ENCODE measurements at regions not wholly inside any gene's neighbourhood (a gene's known extent, or its start where the extent isn't known, plus 50 kb on each side); places are given as distances from the start of the nearest gene placed in this dataset.
"Not testable (repeated sequence)": the region's sequence is repeated elsewhere in the genome, so short reads cannot be mapped to it uniquely, and the experiment has no call there.

DNA sequence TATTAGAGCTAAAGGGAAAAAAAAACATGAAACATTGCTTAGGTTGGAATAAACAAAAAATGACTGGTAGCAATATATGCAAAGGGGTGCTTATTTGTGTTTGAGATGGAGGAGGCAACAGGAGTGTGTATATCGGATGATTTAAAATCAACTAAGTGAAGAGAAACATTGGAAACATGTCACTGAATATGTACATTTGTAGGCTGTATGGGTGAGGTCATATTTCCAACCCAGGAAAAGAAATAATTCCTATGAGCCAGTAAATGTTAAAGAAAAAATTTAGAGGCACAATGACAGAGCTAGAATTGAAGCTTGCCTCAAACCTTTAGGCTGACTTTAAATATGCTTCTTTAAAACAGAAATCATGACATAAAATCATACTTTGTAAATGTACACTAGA is 709.0 kb upstream of the SEMA3D start:
- H3K9me3 ChIP-seq (ENCODE audit: control insufficient read depth in 5 of 5, low read length in 5 of 5) = no peaks in the 10 kb centered on the region
- H3K27ac ChIP-seq (ENCODE audit: low read depth, low read length) = no peak overlapping the region
- H3K36me3 ChIP-seq (ENCODE audit: control insufficient read depth in 5 of 5, insufficient read depth in 5 of 5, low read length in 5 of 5) = no peaks in the 10 kb centered on the region
- no peak overlapping the region for H3K4me3 ChIP-seq (ENCODE audit: low read depth in 1 of 5, low read length in 5 of 5)
- peaks cover 0 to 4% (median 0%) of the 10 kb centered on the region in 5 donors for H3K4me1 ChIP-seq (ENCODE audit: control insufficient read depth in 5 of 5, insufficient read depth in 5 of 5, low read length in 5 of 5)
- no peak overlapping the region for H3K9ac ChIP-seq (ENCODE audit: low read length in 5 of 5)
- H3K27me3 ChIP-seq (ENCODE audit: control insufficient read depth in 5 of 5, insufficient read depth in 4 of 5, low read length in 5 of 5) = no peaks in the 10 kb centered on the region

DNA sequence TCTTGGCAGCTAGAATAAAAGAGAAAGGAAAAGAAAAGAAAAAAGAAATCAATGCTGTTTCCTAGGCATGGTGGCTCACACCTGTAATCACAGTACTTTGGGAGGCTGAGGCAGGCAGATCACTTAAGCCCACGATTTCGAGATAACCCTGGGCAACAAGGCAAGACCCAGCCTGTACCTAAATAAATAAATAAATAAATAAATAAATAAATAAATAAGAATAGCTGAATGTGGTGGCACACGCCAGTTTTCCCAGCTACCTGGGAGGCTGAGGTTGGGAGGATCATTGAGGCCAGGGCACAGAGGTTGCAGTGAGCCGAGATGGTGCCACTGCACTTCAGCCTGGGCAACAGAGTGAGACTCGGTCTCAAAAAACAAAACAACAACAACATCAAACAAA is 705.0 kb upstream of the SEMA3D start:
- not testable (repeated sequence) for H3K4me3 ChIP-seq (ENCODE audit: low read depth in 1 of 5, low read length in 5 of 5); H3K4me1 ChIP-seq (ENCODE audit: control insufficient read depth in 5 of 5, insufficient read depth in 5 of 5, low read length in 5 of 5); H3K27ac ChIP-seq (ENCODE audit: low read depth, low read length); H3K9ac ChIP-seq (ENCODE audit: low read length in 5 of 5); H3K36me3 ChIP-seq (ENCODE audit: control insufficient read depth in 5 of 5, insufficient read depth in 5 of 5, low read length in 5 of 5); H3K9me3 ChIP-seq (ENCODE audit: control insufficient read depth in 5 of 5, low read length in 5 of 5); H3K27me3 ChIP-seq (ENCODE audit: control insufficient read depth in 5 of 5, insufficient read depth in 4 of 5, low read length in 5 of 5)

DNA sequence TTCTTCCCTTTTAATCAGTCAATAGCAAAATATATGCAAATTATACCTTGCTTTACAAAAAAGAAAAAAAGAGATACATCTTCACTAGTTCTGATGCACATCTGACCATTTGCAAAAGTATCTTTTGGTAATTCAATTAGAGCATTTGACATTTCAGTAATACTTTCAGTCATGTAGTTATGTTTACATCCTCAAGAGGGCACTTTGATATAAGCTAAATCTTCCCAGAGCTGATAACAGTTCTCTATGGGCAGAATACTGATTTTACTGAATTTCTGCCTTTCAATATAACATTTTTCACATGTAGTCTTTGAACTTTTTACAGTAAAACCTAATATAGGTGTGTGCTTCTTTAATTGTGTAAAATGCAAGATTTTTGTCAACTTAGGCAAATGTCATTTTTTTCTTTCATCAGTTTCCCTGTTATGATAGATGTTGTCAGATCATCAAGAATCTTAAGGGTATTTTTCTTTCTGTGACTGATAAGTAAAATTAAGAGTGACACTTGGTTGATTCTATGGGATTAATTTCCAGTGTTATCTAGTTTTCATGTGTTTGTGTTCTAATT is 703.5 kb upstream of the SEMA3D start:
- no peaks in the 10 kb centered on the region for H3K9me3 ChIP-seq (ENCODE audit: control insufficient read depth in 5 of 5, low read length in 5 of 5)
- H3K36me3 ChIP-seq (ENCODE audit: control insufficient read depth in 5 of 5, insufficient read depth in 5 of 5, low read length in 5 of 5) = no peaks in the 10 kb centered on the region
- H3K4me3 ChIP-seq (ENCODE audit: low read depth in 1 of 5, low read length in 5 of 5) = no peak overlapping the region
- no peaks in the 10 kb centered on the region for H3K27me3 ChIP-seq (ENCODE audit: control insufficient read depth in 5 of 5, insufficient read depth in 4 of 5, low read length in 5 of 5)
- H3K4me1 ChIP-seq (ENCODE audit: control insufficient read depth in 5 of 5, insufficient read depth in 5 of 5, low read length in 5 of 5) = peaks cover 0 to 6% (median 0%) of the 10 kb centered on the region in 5 donors
- no peak overlapping the region for H3K27ac ChIP-seq (ENCODE audit: low read depth, low read length)
- H3K9ac ChIP-seq (ENCODE audit: low read length in 5 of 5) = no peak overlapping the region

DNA sequence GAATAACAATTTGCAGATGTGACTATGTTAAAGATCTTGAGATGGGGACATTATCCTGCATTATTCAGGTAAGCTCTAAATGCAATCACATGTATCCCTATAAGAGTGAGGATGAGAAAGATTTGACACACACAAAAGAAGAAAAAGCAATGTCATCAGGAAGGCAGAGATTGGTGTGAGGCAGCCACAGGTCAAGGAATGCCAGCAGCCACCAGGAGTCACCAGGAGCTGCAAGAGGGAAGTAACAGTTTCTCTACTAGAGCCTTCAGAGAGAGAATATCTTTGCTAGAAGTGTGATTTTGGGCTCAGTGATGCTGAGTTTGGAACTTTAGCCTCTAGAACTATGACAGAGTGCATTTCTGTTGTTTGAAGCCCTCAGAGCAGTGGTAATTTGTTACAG is 700.3 kb upstream of the SEMA3D start:
- H3K27me3 ChIP-seq (ENCODE audit: control insufficient read depth in 5 of 5, insufficient read depth in 4 of 5, low read length in 5 of 5) = no peaks in the 10 kb centered on the region
- H3K9me3 ChIP-seq (ENCODE audit: control insufficient read depth in 5 of 5, low read length in 5 of 5) = no peaks in the 10 kb centered on the region
- H3K4me3 ChIP-seq (ENCODE audit: low read depth in 1 of 5, low read length in 5 of 5) = no peak overlapping the region
- H3K27ac ChIP-seq (ENCODE audit: low read depth, low read length) = no peak overlapping the region
- no peaks in the 10 kb centered on the region for H3K36me3 ChIP-seq (ENCODE audit: control insufficient read depth in 5 of 5, insufficient read depth in 5 of 5, low read length in 5 of 5)
- no peak overlapping the region for H3K9ac ChIP-seq (ENCODE audit: low read length in 5 of 5)
- H3K4me1 ChIP-seq (ENCODE audit: control insufficient read depth in 5 of 5, insufficient read depth in 5 of 5, low read length in 5 of 5) = peaks cover 0 to 6% (median 0%) of the 10 kb centered on the region in 5 donors

DNA sequence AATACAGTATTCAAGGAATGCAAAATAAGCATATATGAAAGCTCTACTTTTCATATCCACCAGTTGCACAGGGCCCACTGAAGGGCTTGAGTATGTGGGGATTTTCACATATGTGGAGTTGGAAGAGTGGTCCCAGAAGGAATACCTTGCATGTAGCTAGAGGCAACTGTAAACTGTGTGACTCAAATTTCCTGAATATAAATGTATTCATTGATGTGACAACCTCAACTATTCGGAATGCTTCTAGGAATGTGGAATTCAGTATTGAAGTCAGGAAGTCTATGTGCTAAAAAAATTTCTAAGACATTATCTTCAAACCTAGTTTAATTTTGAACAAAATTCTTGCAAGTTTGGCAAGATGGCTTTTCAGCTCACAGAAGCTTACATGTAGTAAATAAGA is 695.5 kb upstream of the SEMA3D start:
- H3K9ac ChIP-seq (ENCODE audit: low read length in 5 of 5) = no peak overlapping the region
- H3K27me3 ChIP-seq (ENCODE audit: control insufficient read depth in 5 of 5, insufficient read depth in 4 of 5, low read length in 5 of 5) = no peaks in the 10 kb centered on the region
- H3K27ac ChIP-seq (ENCODE audit: low read depth, low read length) = no peak overlapping the region
- H3K36me3 ChIP-seq (ENCODE audit: control insufficient read depth in 5 of 5, insufficient read depth in 5 of 5, low read length in 5 of 5) = no peaks in the 10 kb centered on the region
- H3K4me1 ChIP-seq (ENCODE audit: control insufficient read depth in 5 of 5, insufficient read depth in 5 of 5, low read length in 5 of 5) = no peaks in the 10 kb centered on the region
- H3K9me3 ChIP-seq (ENCODE audit: control insufficient read depth in 5 of 5, low read length in 5 of 5) = no peaks in the 10 kb centered on the region
- H3K4me3 ChIP-seq (ENCODE audit: low read depth in 1 of 5, low read length in 5 of 5) = no peak overlapping the region

DNA sequence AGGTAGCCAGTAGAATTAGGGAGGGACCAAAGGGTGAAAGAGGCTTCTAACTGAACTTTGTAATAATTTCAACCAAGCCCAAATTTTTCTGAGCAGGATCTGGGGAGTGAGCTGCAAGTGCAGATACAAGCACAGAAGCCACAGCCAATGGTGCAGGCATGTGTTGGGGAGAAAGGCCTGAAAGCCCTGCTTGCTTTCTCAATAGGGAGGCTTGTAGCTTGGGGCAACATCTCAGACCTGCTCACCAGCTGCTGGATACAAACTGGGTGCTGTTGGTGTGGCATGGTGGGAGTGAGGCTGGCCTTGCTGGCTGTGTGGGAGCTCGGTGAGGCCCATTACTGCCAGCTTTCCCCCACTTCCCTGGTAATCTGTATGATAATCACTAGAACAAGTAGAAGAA is 688.5 kb upstream of the SEMA3D start:
- Histone ChIP-seq H3K4me1 (ENCODE audit: control insufficient read depth in 5 of 5, insufficient read depth in 5 of 5, low read length in 5 of 5) (no peaks in the 10 kb centered on the region), H3K27ac (ENCODE audit: low read depth, low read length) (no peak overlapping the region), H3K9me3 (ENCODE audit: control insufficient read depth in 5 of 5, low read length in 5 of 5) (peaks cover 0 to 2% (median 0%) of the 10 kb centered on the region in 5 donors), H3K27me3 (ENCODE audit: control insufficient read depth in 5 of 5, insufficient read depth in 4 of 5, low read length in 5 of 5) (no peaks in the 10 kb centered on the region), H3K9ac (ENCODE audit: low read length in 5 of 5) (no peak overlapping the region), H3K36me3 (ENCODE audit: control insufficient read depth in 5 of 5, insufficient read depth in 5 of 5, low read length in 5 of 5) (no peaks in the 10 kb centered on the region), H3K4me3 (ENCODE audit: low read depth in 1 of 5, low read length in 5 of 5) (no peak overlapping the region)

DNA sequence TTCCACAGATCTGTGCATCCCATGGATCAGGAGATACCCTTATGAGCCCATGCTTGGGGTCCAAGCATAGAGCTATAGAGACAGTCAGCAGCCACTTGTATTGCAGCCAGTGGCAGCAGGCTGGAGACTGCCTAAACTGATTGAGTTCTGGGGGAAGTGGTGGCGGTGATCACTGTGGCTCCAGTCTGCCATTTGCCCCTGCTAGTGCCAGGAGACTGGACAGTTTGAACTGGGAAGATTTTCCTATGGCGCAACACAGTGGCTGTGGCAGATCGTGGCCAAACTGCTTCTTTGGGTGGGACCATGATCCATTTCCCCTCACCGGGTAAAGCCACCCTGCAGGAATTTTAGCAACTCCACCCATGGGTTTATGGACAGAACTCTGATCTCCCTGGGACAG is 679.7 kb upstream of the SEMA3D start:
- no peaks in the 10 kb centered on the region for H3K27me3 ChIP-seq (ENCODE audit: control insufficient read depth in 5 of 5, insufficient read depth in 4 of 5, low read length in 5 of 5)
- no peaks in the 10 kb centered on the region for H3K36me3 ChIP-seq (ENCODE audit: control insufficient read depth in 5 of 5, insufficient read depth in 5 of 5, low read length in 5 of 5)
- H3K4me3 ChIP-seq (ENCODE audit: low read depth in 1 of 5, low read length in 5 of 5) = no peak overlapping the region
- H3K9ac ChIP-seq (ENCODE audit: low read length in 5 of 5) = no peak overlapping the region
- no peak overlapping the region for H3K27ac ChIP-seq (ENCODE audit: low read depth, low read length)
- H3K4me1 ChIP-seq (ENCODE audit: control insufficient read depth in 5 of 5, insufficient read depth in 5 of 5, low read length in 5 of 5) = no peaks in the 10 kb centered on the region
- H3K9me3 ChIP-seq (ENCODE audit: control insufficient read depth in 5 of 5, low read length in 5 of 5) = peaks cover 0 to 4% (median 0%) of the 10 kb centered on the region in 5 donors

DNA sequence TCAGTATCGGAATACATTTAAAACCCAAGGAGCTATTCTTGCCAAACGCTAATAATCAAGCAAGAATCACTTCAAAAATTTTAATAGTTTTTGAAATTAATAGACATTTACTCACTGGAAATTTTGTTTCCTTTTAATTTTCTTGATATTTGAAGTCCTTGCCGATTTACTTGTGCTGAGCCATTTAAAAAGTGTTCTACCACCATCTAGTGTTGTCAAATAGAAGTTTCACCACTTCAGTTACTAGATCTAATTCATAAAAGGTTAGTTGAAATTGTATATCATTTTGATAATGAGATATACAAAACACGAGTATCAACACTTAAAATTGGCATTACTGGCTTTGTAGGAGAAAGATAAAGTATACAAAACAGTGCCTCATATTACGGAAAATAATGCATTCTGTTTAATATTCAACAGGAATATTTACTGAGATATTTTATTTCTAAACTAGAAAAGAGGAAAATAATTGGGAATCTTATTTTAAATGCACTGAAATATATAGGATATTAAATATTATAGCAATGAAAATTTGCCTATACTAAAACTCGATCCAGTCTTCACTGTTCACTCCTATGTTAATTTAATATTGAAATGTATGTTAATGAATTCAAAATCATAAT is 664.8 kb upstream of the SEMA3D start:
- H3K9ac ChIP-seq (ENCODE audit: low read length in 5 of 5) = no peak overlapping the region
- no peaks in the 10 kb centered on the region for H3K9me3 ChIP-seq (ENCODE audit: control insufficient read depth in 5 of 5, low read length in 5 of 5)
- H3K4me1 ChIP-seq (ENCODE audit: control insufficient read depth in 5 of 5, insufficient read depth in 5 of 5, low read length in 5 of 5) = no peaks in the 10 kb centered on the region
- H3K4me3 ChIP-seq (ENCODE audit: low read depth in 1 of 5, low read length in 5 of 5) = no peak overlapping the region
- no peaks in the 10 kb centered on the region for H3K36me3 ChIP-seq (ENCODE audit: control insufficient read depth in 5 of 5, insufficient read depth in 5 of 5, low read length in 5 of 5)
- no peak overlapping the region for H3K27ac ChIP-seq (ENCODE audit: low read depth, low read length)
- H3K27me3 ChIP-seq (ENCODE audit: control insufficient read depth in 5 of 5, insufficient read depth in 4 of 5, low read length in 5 of 5) = no peaks in the 10 kb centered on the region

DNA sequence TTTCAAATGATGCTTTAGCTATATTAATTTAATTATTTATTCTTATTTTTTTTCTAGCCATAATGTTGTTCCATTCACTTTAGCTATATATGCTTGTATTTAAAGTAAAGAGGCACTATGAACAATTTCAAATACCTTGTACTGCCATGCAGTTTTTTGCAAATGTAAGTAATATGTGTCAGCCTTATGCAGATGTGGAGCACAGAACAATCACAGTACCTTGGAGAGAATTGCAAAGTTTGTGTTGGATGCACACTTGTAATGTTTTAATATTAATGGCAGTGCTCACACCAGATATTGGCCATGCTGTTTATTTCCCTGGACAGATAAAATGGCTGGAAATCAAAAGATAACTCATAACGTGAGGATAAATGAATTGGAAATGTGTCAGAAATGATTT is 663.5 kb upstream of the SEMA3D start:
- Histone ChIP-seq H3K36me3 (ENCODE audit: control insufficient read depth in 5 of 5, insufficient read depth in 5 of 5, low read length in 5 of 5) (no peaks in the 10 kb centered on the region), H3K9ac (ENCODE audit: low read length in 5 of 5) (no peak overlapping the region), H3K4me3 (ENCODE audit: low read depth in 1 of 5, low read length in 5 of 5) (no peak overlapping the region), H3K27me3 (ENCODE audit: control insufficient read depth in 5 of 5, insufficient read depth in 4 of 5, low read length in 5 of 5) (no peaks in the 10 kb centered on the region), H3K27ac (ENCODE audit: low read depth, low read length) (no peak overlapping the region), H3K9me3 (ENCODE audit: control insufficient read depth in 5 of 5, low read length in 5 of 5) (no peaks in the 10 kb centered on the region), H3K4me1 (ENCODE audit: control insufficient read depth in 5 of 5, insufficient read depth in 5 of 5, low read length in 5 of 5) (no peaks in the 10 kb centered on the region)

DNA sequence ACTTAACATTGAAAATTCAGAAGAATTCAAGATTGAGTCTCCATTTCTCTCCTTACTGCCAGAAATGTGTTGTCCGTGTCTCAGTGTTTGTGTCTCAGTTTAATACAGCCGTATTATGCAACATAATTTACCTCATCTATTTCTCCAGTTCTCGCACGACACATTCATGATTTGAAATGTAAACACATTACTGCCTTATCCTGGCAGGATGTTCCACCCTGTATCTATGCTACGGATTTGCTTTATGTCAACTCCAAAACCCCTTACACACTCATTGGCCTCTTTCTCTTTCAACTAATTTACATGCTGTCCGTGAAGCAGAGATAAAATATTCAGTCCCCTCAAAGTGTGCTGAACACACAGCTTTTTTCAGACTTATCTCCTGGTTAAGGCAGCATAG is 653.7 kb upstream of the SEMA3D start:
- H3K9ac ChIP-seq (ENCODE audit: low read length in 5 of 5) = no peak overlapping the region
- no peak overlapping the region for H3K4me3 ChIP-seq (ENCODE audit: low read depth in 1 of 5, low read length in 5 of 5)

More for the DNA sequence above, 653.7 kb upstream of the SEMA3D start:
- no peak overlapping the region for H3K27ac ChIP-seq (ENCODE audit: low read depth, low read length)
- no peaks in the 10 kb centered on the region for H3K9me3 ChIP-seq (ENCODE audit: control insufficient read depth in 5 of 5, low read length in 5 of 5)
- H3K4me1 ChIP-seq (ENCODE audit: control insufficient read depth in 5 of 5, insufficient read depth in 5 of 5, low read length in 5 of 5) = no peaks in the 10 kb centered on the region
- H3K27me3 ChIP-seq (ENCODE audit: control insufficient read depth in 5 of 5, insufficient read depth in 4 of 5, low read length in 5 of 5) = no peaks in the 10 kb centered on the region
- no peaks in the 10 kb centered on the region for H3K36me3 ChIP-seq (ENCODE audit: control insufficient read depth in 5 of 5, insufficient read depth in 5 of 5, low read length in 5 of 5)
